DMS53 treated with DMSO at 0.1 percent for 48 hours (cell line): ENCODE measurements at regions not wholly inside any gene's neighbourhood (a gene's known extent, or its start where the extent isn't known, plus 50 kb on each side); places are given as distances from the start of the nearest gene placed in this dataset.

Experiments used
- DNase-seq: peaks from one replicate; lab custom pipeline; 2025; ENCODE audit not compliant: unreplicated experiment; lab: John Stamatoyannopoulos, UW

DNA sequence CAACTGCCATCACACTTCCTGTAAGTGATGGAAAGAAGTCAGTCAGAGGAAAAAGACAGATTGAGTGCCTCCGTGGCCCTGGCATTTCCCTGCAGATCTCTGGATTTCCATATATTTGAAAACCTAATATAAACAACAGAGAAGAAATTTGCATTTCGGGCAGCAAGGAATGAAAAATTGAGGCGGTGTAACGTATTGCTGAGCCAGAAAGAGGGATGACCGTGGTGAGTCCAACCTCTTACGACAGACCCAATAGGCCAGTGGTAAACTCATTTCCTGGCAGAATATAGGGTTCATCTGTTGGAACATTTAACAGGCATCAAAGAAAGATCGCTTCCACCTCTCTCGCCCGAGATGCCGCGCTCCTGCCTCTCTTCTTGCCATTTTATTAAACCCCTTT lies 336.5 kb downstream of the MIAT start:
- no peak for DNase-seq

GRCh38 chr22:26994801-26995200 lies 337.4 kb downstream of the MIAT start:
- no peak for DNase-seq

DNA sequence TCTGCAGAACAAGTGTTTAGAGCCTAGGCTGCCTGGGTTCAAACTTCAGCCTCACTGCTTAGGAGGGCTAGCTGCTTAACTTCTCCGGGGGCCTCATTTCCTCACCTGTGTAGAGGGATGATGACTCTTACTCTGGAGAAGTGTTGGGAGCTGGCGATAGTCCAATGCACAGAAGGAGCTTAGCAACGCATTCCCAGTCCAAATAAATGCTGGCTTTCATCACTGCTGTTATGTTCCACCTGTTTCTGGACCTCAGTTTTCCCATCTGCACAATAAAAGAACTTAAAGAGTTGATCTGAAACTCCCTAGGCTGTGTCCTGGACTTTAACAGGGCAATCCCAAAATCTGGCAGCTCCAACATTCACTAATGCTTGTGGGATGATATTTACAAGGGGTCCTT lies 337.8 kb downstream of the MIAT start:
- DNase-seq: no peak

DNA sequence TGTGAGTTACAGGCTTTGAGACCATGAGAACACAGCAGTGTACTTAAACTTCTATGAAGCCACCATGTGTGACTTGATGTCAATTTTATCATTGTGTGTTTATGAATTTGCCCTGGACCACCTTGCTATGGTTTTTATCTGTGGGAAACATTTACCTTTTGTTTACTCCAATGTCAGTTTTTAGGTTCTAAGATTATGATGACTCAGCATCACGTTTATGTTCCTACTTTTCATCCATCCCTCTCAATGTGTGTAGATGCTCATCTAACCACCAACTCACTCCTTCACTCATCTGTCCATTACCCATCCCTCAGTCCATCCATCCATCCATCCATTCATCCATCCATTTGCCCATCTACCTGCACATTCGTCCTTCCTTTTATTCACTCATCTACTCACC lies 338.8 kb downstream of the MIAT start:
- DNase-seq: no peak

DNA sequence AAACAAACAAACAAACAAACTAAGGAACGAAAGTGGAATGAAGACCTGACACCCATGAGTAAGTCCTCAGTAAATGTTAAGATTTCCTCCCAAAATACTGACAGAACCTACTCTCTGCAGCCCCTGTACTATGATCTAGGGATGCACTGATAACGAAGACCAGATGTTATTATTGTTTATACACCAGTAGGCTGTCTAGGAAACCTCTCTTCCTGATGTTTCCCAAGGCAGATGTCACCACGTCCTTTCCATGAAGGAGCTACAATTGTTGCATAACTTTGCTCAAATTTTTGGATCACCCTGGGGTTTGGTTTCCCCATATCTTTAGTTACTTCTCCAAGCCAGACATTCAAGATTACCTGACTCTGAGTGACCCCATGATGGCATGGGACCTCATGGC lies 340.7 kb downstream of the MIAT start:
- no peak for DNase-seq

DNA sequence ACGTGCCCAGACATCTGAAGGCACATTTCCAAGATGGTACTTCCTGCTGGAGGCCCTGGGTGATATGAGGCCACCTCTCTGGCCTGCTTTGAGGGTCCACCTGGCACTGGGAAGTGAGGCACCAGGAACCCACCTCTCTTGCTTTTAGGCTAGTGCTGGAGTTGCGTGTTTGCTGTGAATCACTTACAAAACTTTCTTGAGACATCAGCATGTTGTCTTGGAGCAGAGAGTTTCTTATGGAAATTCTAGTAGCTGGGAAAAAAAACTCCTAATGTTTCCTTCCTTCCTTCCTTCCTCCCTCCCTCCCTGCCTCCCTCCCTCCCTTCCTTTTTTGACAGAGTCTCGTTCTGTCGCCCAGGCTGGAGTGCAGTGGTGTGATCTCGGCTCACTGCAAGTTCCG lies 341.3 kb downstream of the MIAT start:
- DNase-seq: no peak

- no peak for DNase-seq
These were observed 345.9 kb downstream of the MIAT start for GRCh38 chr22:27003297-27003696.

DNA sequence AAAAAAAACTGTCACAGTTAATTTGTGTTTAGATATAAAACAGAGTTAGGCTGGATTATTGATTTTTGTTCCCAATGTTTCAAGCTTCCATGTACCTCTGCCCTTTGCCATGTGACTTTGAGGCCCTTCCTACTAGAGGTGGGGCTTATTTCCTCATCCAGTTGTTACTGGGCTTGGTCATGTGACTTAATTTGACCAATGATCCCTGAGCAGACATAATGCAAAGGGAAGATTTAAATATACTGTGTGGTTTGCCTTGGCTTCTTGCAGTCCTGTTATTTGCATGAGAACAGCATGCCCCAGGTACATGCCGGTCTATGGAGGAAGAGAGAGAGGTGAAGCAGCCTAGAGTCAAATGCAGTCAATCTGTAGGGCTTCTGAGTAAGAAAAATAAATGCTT lies 347.0 kb downstream of the MIAT start:
- DNase-seq: no peak

GRCh38 chr22:27008454-27008853 lies 351.1 kb downstream of the MIAT start:
- no peak for DNase-seq

- DNase-seq: no peak
These were observed 353.7 kb downstream of the MIAT start for GRCh38 chr22:27011133-27011532.

- DNase-seq: no peak
These were observed 354.3 kb downstream of the MIAT start for GRCh38 chr22:27011717-27012116.

DNA sequence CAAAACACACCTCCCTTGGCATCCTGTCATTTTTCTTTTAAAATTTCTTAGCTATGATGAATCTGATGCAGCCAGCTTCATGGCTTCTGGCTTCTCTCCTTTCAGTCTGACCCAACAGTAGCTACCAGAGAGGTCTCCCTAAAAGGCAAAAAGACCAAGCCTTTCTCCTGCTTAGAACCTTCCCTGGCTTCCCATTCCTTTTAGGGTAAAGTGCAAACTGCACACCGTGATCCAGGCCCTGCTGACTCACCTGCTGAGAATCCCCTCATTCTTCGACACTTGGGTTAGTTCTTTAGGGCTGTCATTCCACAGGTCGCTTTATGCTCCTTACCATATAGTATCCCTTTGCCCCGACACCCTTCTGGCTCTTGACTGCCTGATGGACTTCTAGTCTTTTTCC lies 362.4 kb downstream of the MIAT start:
- DNase-seq: no peak

DNA sequence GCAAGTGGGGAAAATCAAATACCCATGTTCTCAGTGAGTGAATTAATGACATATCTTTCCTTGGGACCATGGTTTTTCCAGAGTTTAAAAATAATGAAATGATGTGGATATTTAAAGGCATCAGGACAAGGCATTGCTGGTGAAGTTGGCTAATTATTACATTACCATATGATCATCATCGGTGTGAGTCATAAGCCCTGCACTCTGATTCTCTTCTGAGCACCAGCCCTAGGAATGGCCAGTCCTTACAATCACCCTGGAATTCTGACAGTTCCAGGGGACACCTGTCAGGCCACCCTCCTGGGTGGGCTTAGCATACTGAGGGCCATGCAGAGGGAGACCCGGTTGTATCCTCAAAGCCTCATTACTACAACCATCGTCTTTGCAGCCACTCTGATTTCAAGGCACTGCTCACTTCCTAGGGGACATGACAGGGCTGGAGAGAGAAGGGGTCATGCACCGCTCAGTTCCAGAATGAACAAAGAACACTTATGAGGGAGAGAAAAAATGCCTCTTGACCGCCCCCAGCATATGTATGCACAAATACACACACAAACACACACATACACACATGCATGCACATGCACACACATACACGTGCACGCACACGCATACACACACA lies 365.0 kb downstream of the MIAT start:
- no peak for DNase-seq

- no peak for DNase-seq
These were observed 365.5 kb downstream of the MIAT start for GRCh38 chr22:27022896-27023361.

GRCh38 chr22:27023591-27023990 lies 366.2 kb downstream of the MIAT start:
- no peak for DNase-seq

- no peak for DNase-seq
These were observed 367.6 kb downstream of the MIAT start for GRCh38 chr22:27024982-27025381.

GRCh38 chr22:27028093-27028492 lies 370.7 kb downstream of the MIAT start:
- DNase-seq: no peak

DNA sequence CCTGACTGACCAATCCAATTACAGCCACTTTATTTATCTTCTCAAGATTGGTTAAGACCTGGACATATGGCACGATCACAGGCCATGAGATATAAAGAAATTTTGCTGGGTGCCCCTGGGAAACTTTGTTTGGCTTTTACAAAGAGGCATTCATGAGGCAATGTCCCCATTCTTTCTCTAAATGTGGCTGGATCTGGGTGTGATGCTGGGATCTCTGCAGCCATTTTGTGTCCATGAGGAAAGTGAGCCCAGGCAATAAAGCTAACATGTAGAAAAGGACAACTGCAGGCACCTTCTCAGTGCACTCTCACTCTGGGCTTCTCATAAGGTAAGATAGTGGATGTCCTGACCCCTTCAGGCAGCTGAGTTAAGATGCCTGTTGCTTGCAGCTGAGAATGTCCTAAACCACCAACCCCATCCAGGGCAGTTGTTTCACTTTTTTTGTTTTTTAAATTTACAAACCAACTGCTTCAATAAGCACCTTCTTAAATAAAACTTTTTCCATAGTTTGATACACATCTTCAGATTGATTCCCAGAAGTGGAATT lies 372.3 kb downstream of the MIAT start:
- no peak for DNase-seq

- DNase-seq: no peak
These were observed 374.8 kb downstream of the MIAT start for GRCh38 chr22:27032091-27032761.

- DNase-seq: no peak
These were observed 384.4 kb downstream of the MIAT start for GRCh38 chr22:27041745-27042310.

DNA sequence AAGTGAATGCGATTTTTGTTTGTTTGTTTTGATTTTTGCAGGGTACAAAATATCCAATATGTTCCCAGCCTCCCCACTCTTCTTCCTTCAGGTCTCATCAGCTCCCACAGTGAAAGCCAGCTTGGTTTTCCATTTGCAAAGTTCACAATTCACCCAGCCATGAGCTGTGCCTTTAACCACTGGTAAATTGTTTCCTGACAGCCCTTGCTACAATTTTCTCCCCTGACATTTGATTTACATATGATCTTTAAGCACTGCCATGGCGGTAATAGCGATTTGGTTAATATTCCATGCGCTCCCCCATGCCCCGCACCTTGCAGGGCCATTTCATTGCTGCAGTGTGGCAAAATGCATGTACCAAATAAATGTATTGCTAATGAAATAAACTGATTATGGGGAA lies 385.9 kb downstream of the MIAT start:
- no peak for DNase-seq
